ENCODE measurements at regions not wholly inside any gene's neighbourhood (a gene's known extent, or its start where the extent isn't known, plus 50 kb on each side); places are given as distances from the start of the nearest gene placed in this dataset.

DNA sequence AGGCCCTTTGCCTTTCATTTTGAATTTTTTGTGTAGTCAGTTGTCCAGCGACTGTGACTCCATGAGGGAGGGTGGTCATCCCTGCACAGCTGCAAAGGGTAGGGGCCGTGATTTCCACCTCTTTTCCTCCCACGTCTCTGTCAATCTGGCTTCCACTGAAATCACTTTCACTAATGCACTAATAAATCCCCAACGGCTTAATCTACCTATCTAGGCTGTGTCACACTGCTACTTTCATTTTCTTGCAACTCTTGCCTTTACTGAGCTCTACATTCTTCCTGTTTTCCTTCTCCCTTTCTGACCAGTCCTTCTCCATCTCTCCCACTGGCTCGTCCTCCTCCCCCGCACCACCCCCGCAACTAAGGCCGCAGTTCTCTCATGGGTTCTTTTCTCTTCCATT, 212.3 kb upstream of the FOXN3 start:
- no peak for DNase-seq (ENCODE audit: low read depth in 3 of 3)

DNA sequence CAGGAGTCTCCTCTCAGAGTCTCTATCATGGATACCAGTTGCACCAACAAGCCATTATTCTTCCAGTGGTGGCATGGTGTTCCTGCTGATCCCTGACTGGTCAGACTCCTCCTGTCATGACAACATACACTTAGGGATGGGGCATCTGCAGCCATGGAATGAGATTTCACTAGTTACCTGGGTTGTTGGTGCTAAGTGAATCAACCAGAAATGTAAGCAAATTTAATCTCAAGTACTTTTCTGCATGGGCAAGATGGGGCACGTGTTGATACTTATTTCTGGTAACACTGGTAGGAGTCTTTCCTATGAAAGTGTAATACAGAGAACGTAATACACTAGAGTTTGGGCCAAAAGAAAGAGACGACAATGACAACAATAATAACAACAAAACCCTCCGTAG, 211.5 kb upstream of the FOXN3 start:
- no peak for DNase-seq (ENCODE audit: low read depth in 3 of 3)

DNA sequence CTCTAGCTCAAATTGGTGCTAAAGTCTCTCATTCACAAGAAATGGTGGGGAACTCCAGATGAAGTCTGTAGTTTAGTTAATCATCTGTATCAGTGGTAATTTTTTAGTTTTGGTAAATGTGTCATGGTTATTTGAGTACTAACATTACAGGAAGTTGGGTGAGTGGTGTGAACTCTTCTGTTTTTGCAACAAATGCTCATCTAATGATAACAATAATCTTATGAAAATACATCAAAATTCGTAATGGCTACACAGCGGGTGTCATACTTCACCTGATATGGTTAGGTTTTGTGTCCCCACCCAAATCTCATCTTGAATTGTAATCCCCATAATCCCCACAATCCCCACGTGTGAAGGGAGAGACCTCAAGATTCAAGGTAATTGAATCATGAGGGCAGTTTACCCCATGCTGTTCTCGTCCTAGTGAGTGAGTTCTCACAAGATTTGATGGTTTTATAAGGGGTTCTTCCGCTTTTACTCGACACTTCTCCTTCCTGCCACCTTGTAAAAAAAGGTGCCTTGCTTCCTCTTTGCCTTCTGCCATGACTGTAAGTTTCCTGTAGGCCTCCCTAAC, 209.3 kb upstream of the FOXN3 start:
- DNase-seq (ENCODE audit: low read depth in 3 of 3) = no peak

DNA sequence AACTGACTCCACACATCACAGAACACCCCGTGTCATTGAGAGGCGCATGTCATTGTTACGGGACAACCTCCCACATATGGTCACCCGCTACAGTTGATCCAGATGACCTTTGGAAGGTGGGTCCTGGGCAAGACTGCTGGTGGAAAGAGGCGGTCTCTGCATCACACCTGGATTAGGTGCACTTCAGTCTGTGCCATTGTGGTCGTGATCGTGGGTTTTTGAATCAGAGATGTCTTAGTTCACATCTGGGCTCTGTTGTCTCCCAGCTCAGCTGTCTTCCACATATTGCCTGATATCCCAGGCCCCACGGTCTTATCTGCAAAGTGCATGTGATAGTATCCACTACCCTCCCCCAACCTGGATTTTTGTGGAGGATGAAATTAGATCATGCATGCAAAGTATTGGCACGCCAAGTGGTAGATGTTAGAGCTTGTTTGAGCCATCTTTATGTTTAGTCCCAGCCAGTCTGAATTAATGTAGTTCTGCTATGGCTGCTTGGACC, 208.7 kb upstream of the FOXN3 start:
- no peak for DNase-seq (ENCODE audit: low read depth in 3 of 3)

DNA sequence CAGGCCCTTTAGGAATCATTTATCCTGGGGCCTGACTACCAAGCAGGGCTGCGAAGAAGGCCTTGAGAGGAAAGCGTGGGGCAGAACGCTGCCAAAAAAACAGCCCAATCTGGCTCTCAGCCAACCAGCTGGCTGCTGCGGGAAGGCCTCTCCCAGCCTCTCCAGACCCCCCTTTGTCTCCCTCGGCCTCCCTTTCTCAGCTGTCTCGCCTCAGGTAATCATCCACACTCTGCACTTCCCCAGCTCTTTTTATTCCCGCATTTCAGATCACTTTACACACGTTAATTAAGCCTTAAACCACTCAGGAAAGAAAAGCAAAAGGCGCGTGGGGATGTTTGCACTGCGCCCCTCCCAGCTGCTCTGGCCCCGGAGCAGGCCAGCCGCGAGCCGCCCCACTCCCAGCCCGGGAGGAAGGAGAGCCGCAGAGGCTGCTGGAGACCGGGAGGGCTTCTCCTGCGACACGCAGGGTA, 208.2 kb upstream of the FOXN3 start:
- DNase-seq (ENCODE audit: low read depth in 3 of 3) = no peak

DNA sequence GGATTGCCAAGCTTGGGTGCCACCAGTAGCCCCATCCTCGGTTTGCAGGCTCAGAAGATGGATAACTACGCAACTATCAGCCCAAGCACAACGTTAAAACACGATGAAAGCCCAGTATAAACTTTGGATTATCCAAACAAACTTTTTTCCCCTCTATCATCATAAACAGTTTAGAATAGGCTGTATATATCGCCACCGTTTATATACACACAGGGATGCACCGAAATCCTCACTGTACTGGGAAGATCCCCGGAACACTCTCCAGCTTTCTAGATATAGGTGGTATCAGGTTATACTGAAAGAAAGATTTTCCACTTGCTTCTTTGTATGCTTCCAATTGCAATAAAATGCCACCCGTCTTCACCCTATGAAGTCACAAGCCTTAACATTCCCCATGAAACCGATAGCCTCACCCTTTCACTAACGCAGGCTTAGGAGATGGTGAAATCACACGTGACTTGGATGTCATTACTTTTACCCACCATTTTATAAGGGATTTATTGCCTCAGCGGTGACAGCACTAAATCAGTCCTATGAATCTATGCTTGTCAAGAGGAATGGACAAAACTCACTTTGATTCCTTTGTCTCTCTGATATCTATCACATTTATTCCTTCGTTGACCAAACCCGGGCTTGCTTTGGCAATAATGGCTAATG, 207.6 kb upstream of the FOXN3 start:
- no peak for DNase-seq (ENCODE audit: low read depth in 3 of 3)

DNA sequence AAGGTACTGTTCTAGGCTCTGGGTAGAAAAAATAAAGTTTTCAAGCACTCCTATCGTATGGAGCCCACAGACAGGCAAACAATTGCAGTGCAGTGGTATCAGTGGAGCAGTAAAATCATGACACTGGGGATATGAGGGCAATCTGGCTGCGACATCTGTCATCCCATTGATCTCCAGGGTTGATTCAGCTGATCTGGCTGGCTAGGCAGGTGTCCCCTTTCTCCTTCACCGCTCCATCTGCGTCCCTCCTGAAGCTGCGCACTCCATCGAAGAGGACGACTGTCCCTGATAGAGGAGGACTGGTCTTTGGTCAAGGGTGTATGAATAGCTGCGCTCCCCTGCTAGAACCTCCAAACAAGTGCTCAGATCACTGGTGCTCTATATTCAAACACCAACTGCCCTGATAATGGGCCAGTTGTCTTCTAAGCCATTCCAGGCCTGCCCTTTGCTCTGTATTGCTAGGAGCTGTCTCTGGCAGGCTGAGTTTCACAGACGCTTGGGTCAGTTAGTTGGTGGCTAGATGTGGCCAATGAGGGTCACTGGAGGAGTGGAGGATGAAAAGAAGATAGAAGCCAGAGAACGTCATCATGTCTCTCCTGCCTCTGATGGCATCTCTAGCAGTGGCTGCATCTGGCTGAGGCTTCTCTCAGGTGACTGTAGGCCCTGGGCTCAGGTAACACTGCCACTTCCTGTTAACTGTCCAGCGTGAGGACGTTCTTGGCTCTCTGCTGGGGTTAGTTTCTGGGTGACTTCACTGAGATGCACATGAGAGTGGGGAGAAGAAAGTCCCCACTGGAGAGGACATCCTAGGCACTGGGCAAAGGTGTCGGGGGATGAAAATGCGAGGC, 205.0 kb upstream of the FOXN3 start:
- DNase-seq (ENCODE audit: low read depth in 3 of 3) = no peak

DNA sequence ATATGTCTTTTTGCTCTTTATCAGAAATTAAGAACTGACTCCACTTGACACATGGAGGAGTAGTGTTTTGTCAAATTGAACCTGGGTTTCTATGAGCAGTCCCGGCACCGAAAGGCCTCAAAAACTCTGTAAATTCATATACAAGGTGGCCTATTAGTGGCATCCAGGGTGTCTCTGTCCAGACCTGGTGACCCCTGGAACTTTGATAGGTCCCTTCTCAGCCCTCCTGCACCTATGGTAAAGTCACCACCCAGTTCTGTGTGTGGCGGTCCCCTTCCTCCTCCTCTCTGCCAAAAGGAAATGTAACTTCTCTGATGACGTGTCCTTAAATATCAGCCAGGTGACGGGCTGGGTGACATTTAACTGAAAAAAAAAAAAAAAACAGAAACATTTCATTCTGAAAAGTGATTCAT, 204.0 kb upstream of the FOXN3 start:
- peak in 2 of 3 experiments; percentile 23 to 31 for DNase-seq (ENCODE audit: low read depth in 3 of 3)

DNA sequence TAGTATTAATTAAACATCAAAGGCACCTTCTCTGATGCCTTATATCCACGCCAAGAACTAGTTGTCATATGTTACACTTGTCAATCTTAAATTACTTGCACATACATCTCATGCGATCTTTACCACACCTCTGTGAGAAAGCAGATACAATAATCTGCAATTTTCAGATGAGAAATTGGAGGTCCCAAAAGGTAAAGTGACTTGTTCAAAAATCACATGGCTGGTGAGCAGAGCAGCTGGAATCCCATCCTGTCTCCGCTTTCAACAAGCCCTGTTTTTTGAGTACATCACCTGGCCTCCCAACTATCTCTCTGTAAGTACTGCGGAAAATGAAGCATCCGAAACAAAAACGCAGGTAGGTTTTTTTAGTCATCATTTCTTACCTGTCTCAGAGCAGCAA, 203.4 kb upstream of the FOXN3 start:
- no peak for DNase-seq (ENCODE audit: low read depth in 3 of 3)

DNA sequence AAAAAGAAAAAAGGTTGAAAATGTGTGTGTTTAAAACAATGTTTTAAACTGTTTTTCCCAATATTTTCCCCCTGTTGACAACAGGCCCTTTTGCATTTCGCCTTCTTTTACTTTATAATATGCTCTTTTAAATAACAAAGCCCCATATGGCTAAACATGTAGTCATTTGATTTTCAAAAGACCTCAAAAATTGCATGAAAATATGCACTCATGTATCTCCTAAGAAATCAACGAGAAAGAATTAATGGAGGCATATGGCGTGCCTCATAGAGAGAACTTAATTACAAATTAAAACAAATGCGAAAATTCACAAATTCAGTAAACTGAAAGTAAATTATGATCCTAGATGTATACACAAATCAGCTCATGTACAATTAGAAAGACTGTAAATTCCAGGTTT, 202.6 kb upstream of the FOXN3 start:
- DNase-seq (ENCODE audit: low read depth in 3 of 3) = no peak

DNA sequence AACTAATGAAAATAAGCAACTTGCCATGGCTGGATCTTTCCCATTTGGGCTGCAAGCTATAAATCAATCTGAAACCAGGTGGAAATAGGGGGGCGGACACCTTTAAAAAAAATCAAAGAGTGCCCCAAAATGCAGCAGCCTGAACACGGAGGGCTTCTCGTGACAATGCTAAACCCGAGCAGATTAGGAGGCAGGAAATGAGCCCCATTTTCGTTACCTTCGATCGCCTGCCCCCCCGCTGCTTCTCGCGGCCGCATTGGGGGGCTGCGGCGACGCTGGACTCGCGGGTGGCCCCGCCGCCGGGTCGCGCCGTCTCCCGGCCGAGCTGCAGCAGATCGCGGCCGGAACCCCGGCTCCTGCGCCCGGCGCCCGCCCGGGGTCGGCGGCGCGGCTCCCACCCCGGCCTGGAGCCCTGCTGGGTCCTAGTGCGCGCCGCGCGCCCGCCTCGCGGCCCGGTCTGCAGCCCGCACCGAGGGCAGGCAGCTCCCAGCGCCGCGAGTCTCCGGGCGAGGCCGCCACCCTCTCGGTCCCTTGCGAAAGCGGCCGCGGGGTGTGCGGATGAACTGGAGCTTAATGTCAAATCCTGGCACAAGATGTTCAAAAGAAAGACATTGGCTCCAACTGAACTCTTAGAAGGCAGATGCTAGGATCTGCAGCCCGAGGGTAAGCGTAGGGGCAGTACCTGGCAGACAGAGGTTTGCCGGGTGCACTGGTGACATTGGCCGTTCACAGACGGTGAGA, 201.9 kb upstream of the FOXN3 start:
- DNase-seq (ENCODE audit: low read depth in 3 of 3) = peak; percentile 26 to 55 (median 40)

DNA sequence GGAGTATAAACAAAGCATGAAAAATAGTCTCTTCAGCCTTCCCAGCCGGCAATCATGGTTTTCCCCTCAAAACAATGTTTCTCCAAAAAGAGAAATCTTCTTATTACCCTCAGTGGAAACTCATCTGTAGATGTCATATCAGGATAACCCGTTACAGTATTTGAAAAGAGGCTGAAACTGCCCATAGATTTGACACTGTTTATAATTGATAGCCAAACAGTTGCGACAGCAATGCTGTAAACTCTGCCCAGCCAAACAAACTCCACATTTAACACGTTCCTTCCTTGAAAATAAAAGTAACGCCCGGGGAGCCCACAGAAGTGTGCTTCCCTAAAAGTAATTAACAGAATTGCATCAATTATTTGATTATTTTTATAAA, 201.3 kb upstream of the FOXN3 start:
- no peak for DNase-seq (ENCODE audit: low read depth in 3 of 3)

DNA sequence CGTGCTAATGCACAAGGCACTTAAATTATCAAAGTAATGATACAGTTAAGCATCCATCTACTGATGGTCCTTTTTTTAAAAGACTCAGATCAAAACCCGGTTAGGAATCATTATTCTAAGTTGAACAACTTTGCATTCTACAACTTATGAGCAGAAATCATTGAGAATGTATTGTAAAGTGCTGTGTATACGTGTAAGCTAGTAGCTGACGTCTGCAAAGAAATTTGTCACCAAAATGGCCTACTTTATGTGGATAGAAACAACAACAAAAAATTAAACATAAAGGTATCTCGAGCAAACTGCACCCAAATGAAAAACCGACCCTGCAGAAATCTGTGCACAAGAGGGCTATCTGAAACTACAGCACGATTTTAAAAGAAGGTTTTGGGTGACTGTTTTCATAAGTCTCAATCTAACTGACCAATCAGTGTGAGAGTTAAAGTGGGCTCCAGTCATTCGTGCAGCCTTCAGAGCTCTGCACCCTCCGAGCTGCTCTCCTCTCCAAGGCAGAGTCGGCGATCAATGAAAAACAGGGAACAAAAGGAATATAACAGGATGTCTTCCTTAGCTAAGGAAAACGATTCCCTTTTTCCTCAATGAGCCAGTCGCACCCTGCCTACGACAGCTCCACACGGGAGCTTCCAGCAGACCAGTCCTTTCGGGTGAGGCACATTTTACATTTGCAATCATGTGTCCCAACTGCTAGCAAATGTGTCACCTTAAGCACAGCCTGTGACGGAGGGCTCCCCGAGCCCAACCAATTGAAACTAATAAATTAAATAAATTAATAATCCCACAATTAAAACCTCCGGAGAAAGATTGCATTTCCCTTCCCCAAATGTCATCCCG, 200.7 kb upstream of the FOXN3 start:
- DNase-seq (ENCODE audit: low read depth in 3 of 3) = no peak

DNA sequence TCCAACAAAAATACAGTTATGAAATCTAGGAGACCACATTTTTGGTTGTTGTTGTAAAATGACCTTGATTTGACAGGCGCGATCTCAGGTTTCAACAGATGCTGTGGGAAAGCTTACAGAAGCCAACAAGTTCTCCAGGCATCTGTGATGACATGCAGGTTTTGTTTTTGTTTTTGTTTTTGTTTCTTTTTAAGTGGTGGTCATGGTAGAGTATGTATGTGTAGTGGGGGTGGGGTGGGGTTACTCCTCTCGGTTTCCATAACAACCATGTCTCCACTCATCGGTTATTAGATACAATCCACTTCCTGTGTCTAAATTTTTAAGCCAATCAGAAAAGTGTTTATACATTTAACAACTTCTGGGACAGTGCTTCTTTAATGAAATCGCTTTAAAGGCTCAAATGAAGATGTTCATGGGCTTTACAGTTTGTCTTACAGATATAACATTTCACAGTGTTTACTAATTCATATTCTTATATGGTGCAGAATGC, 199.9 kb upstream of the FOXN3 start:
- DNase-seq (ENCODE audit: low read depth in 3 of 3) = no peak

DNA sequence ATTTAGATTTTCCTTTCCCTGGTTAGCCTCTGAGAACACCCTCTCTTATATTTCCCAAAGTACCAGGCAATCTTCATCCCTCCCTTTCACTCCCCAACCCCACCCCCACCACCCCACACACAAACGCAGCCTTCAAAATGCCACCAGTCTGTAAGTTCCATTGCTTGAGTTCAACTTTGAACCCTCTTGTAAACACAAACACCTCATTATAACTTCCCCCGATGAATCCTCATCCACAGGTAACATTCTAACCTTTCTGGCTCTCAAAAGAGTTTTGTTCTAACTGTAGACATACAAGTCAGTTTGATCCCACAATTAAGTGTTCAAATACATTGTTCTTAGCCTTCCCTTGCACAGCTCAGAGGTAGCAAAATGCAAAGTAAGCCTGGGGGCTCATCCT, 199.4 kb upstream of the FOXN3 start:
- no peak for DNase-seq (ENCODE audit: low read depth in 3 of 3)

DNA sequence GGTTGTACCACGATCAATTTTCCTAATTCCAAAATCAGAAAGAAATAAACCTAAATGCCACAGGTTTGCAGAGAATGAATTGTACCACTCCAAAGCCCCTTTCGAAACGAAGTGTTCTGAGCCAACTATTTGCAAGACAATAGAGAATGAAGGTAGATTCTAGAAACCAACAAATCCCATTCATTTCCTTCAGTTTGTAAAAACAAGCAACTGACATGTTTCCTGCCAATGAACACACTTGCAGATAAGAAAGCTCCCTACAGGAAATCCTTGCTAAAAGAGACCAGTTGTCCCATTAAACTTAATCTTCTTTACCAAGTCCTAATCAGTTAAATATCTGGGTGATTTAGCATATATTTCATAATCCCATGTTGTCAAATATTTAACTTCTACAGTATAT, 198.4 kb upstream of the FOXN3 start:
- DNase-seq (ENCODE audit: low read depth in 3 of 3) = no peak

DNA sequence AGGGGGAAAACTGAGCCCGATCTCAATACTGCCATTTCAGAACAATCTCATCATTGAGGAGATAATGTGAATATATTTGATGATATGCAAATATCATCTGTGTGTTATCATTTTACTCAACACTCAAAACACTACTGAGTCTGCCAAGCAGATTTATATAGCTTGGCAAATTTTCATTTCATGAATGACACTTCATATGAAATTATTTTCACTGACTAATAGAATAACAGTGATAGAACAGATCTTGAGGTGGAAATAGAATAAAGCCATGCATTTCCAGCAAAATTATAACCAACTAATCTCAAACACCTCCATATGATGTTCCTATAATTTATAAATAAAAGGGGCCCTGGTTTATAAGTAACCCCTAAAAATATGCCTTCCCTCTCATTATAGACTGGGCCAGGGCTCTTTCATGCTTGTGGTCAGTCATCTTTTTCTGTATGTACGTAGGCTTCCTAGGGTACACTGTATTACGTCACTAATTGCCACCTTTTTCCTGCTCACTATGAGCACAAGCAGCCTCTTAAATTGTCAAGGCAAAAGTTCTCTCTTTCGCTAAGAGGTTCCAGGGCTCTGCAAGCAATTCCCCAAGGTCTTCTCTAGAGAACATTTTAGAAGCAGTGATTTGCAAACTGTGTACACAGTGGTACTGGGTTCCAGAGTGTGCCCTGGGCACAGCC, 197.1 kb upstream of the FOXN3 start:
- no peak for DNase-seq (ENCODE audit: low read depth in 3 of 3)

DNA sequence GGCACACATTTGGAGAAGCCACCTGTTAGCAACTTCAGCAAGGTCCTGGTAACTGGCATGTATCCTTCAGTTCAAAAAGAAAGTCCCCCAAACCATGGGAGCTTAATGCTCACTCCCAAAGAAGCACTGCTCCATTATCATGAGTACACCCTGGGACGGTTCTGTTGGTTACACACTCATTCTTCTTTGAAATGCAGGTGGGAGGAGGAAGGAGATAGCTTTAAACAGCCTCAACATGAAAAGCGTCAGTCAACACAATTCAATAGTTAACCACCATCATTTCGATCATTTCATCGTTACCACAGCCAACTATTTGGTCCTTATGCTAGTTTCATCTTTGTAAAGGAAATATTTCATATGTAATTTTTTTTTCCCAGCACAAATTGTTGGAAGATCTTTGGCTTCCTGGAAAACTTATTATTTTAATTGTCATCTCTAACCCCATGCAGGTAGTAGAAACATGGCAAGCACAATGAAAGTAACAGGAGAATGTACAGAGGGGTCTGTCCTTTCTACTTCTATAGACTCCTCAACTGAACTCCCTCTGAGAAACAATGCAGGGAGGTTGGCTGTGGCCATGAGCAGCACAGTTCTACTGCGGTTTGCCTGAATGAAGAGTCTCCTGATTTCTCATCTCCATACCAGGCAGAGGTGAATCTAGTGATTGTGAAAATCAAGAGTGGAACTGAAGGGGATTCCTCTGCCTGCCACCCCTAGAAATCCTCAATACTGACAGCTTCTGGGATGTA, 196.4 kb upstream of the FOXN3 start:
- no peak for DNase-seq (ENCODE audit: low read depth in 3 of 3)

DNA sequence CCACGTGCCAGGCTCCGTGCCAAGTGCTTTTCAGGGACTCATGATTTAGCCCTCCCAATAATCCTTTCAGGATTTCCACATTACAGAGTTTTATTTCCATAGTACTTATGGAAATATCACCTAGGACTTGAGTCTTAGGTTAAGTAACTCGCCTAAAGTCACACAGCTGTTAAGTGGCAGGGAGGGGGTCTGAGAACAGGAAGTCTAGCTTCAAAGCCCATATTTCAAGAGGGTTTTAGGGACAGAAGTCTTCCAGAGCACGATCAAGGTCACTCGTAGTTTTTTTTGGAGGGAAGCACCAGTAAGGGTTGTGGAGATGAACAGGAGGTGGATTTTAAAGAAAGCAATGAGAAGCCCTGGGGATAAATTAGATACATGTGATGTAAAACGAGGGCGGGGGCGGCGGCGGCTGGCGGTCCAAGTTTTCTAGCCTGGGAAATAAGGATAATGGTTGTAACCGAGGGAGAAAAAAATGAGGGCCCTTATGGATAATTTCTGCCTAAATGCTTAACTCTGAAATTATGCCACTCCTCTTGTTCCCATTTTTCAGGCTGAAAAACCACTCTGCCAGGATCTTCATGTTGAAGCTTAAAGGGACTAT, 192.6 kb upstream of the FOXN3 start:
- no peak for DNase-seq (ENCODE audit: low read depth in 3 of 3)
